ENCODE measurements at regions not wholly inside any gene's neighbourhood (a gene's known extent, or its start where the extent isn't known, plus 50 kb on each side); places are given as distances from the start of the nearest gene placed in this dataset.

GRCh38 chr20:60201198-60201835, 243.1 kb downstream of the CDH26 start:
- WGBS, 2 experiments (ENCODE audit: extremely low coverage in 1 of 2, insufficient coverage in 1 of 2, insufficient read length in 1 of 2, insufficient replicate concordance in 2 of 2, low coverage in 1 of 2, low lambda C conversion rate in 2 of 2, missing lambda C conversion rate in 1 of 2): 75% methylated on average over 2 of the region's 2 CpGs; no CpG with 5 or more reads in 1 of the 2 experiments
- no peak overlapping the region for H2AK5ac ChIP-seq (ENCODE audit: low read depth, low read length)
- H3K79me1 ChIP-seq (ENCODE audit: low read depth, low read length): no peaks in the 10 kb centered on the region
- no peak overlapping the region for H3K27ac ChIP-seq (ENCODE audit: low read depth, low read length)
- no peak overlapping the region for H2BK20ac ChIP-seq (ENCODE audit: low read length)
- no peak overlapping the region for H3K4ac ChIP-seq (replicated peaks; ENCODE audit: insufficient read length, low read depth, low read length)
- H2BK120ac ChIP-seq (replicated peaks; ENCODE audit: low read depth, low read length): no peak overlapping the region
- H4K91ac ChIP-seq (replicated peaks; ENCODE audit: insufficient read length, low read length): no peak overlapping the region
- CTCF ChIA-PET (ENCODE audit: partially characterized antibody): interaction anchor here (1.8 kb wide), 1 partner anchor 10 kb away, joined by 7 read pairs; no protein-coding TSS in a partner anchor
- no peak overlapping the region for H2AFZ ChIP-seq (ENCODE audit: low read length)
- no peak overlapping the region for H3K14ac ChIP-seq (ENCODE audit: insufficient read length)
- no peak overlapping the region for H2BK12ac ChIP-seq (ENCODE audit: low read depth, low read length)
- no peak overlapping the region for H3K56ac ChIP-seq (replicated peaks; ENCODE audit: insufficient read length, low read depth, low read length)
- no peak overlapping the region for H3K4me3 ChIP-seq (ENCODE audit: extremely low read depth in 1 of 4, insufficient read depth in 2 of 4, low read depth in 3 of 4, low read length in 4 of 4)
- no peak overlapping the region for H3K4me2 ChIP-seq (ENCODE audit: insufficient read depth in 1 of 2, low read depth in 2 of 2, low read length in 2 of 2)
- DNase-seq (ENCODE audit: low read depth in 1 of 2, low spot score in 2 of 2) (no peak), FAIRE-seq (no peak)
- H2BK15ac ChIP-seq (ENCODE audit: low read length): no peak overlapping the region
- H3K23ac ChIP-seq (ENCODE audit: insufficient read length): no peak overlapping the region
- no peak overlapping the region for H3K18ac ChIP-seq (ENCODE audit: extremely low read depth, low read length)
- no peaks in the 10 kb centered on the region for H4K20me1 ChIP-seq (replicated peaks in 1 of 2; ENCODE audit: control insufficient read depth in 1 of 2, insufficient read depth in 2 of 2, low read length in 2 of 2)
- no peaks in the 10 kb centered on the region for H3K23me2 ChIP-seq (ENCODE audit: low read depth, low read length)
- no peaks in the 10 kb centered on the region for H3K79me2 ChIP-seq (ENCODE audit: control insufficient read depth in 1 of 2, insufficient read depth in 2 of 2, low read length in 2 of 2)
- H3K9ac ChIP-seq (replicated peaks in 1 of 4; ENCODE audit: extremely low read depth in 1 of 4, low read depth in 3 of 4, low read length in 3 of 4): no peak overlapping the region
- H4K5ac ChIP-seq (ENCODE audit: insufficient read length, low read depth, low read length): no peak overlapping the region
- TF ChIP-seq POU5F1 (IDR thresholded peaks at IDR 0.05; ENCODE audit: low read depth, low read length): no peak
- no peak for TF ChIP-seq TCF12 (IDR thresholded peaks at IDR 0.05; ENCODE audit: low read depth, low read length)
- TF ChIP-seq TBP (IDR thresholded peaks at IDR 0.05; ENCODE audit: low read depth, low read length): no peak
- TF ChIP-seq RFX5 (IDR thresholded peaks at IDR 0.05; ENCODE audit: borderline replicate concordance, low read depth, low read length): no peak
- no peak for TF ChIP-seq MAFK (IDR thresholded peaks at IDR 0.05; ENCODE audit: low read depth, low read length)
- no peak for TF ChIP-seq SP2 (IDR thresholded peaks at IDR 0.05; ENCODE audit: low read length)
- no peak for TF ChIP-seq RNF2 (IDR thresholded peaks at IDR 0.05; ENCODE audit: borderline replicate concordance, low read depth, low read length, missing control alignments, poor library complexity, severe bottlenecking)
- no peak for TF ChIP-seq TEAD4 (IDR thresholded peaks at IDR 0.05; ENCODE audit: low read depth, low read length)
- no peak for TF ChIP-seq EP300 (IDR thresholded peaks at IDR 0.05; ENCODE audit: borderline replicate concordance in 1 of 2, low read depth in 2 of 2, low read length in 2 of 2)
- TF ChIP-seq NRF1 (IDR thresholded peaks at IDR 0.05; ENCODE audit: low read depth, low read length): no peak
- POLR2A ChIA-PET (ENCODE audit: partially characterized antibody): no interaction called here
- no peak overlapping the region for H4K8ac ChIP-seq (ENCODE audit: extremely low read depth, insufficient read depth, low read length)
- H3K36me3 ChIP-seq (ENCODE audit: control insufficient read depth in 2 of 4, insufficient read depth in 4 of 4, low read length in 3 of 4): no peaks in the 10 kb centered on the region
- no peaks in the 10 kb centered on the region for H3K27me3 ChIP-seq (replicated peaks in 1 of 4; ENCODE audit: control insufficient read depth in 3 of 4, extremely low read depth in 1 of 4, insufficient read depth in 3 of 4, low read length in 3 of 4)
- H3K4me1 ChIP-seq (replicated peaks in 1 of 4; ENCODE audit: control insufficient read depth in 3 of 4, insufficient read depth in 4 of 4, low read length in 3 of 4): no peaks in the 10 kb centered on the region
- H2BK5ac ChIP-seq (ENCODE audit: low read depth, low read length): no peak overlapping the region
- peaks cover 0 to 4% of the 10 kb centered on the region in 2 experiments; a peak in 1 of 4 replicates for H3K9me3 ChIP-seq (ENCODE audit: insufficient read depth in 2 of 2, low read depth in 1 of 2, low read length in 1 of 2)

Data from H1 (cell line).